Right lobe of liver (tissue), 4 donors: ENCODE measurements at regions not wholly inside any gene's neighbourhood (a gene's known extent, or its start where the extent isn't known, plus 50 kb on each side); places are given as distances from the start of the nearest gene placed in this dataset.

Experiments used
- CTCF ChIP-seq, 4 donors: fragments of 200-600 bp in 3 of 4; fragments of 450-650 bp in 1 of 4; IDR thresholded peaks; one replicate each; pipeline versions ENCODE4 v1.5.1 to v1.8.0; 2016 to 2022; ENCODE audit warnings: antibody characterized with exemption in 4 of 4, mild to moderate bottlenecking in 2 of 4
- POLR2A ChIP-seq: fragments of 450-650 bp; IDR thresholded peaks from one replicate; pipeline ENCODE4 v1.6.1; 2017; ENCODE audit warnings: antibody characterized with exemption, mild to moderate bottlenecking
- donor health status: DM: no; HTN: no; CAD: no.
- donor health status: DM: no; HTN: no; CAD: no.
- donor health status: DM: no; HTN: yes; CAD: no.

GRCh38 chr1:95375174-95375573 lies 141.2 kb downstream of the RWDD3 start:
- TF ChIP-seq CTCF (IDR thresholded peaks at IDR 0.05) (no peak), POLR2A (no peak)
